Spleen (tissue), 11 donors: ENCODE measurements at regions not wholly inside any gene's neighbourhood (a gene's known extent, or its start where the extent isn't known, plus 50 kb on each side); places are given as distances from the start of the nearest gene placed in this dataset.

Experiments
- DNase-seq: peaks from one replicate; pipeline ENCODE4 v3.0.0-alpha.2; 2020
- H3K27ac ChIP-seq, 8 donors: fragments of 200-600 bp; sonication (generic) in 7 of 8; 1 replicate in 4 of 8; 2 replicates in 4 of 8; pipeline versions ENCODE4 v1.5.0 to v1.8.0; 2016 to 2021; ENCODE audit warnings: inconsistent platforms in 4 of 8, mild to moderate bottlenecking in 4 of 8, moderate library complexity in 1 of 8
- H3K27me3 ChIP-seq, 7 donors: fragments of 200-600 bp; sonication (generic) in 6 of 7; replicated peaks in 1 of 7; 1 replicate in 4 of 7; 2 replicates in 3 of 7; pipeline versions ENCODE4 v1.5.0 to v1.8.0; 2016 to 2021; ENCODE audit warnings: inconsistent platforms in 3 of 7, mild to moderate bottlenecking in 1 of 7
- H3K36me3 ChIP-seq, 6 donors: fragments of 200-600 bp; sonication (generic) in 5 of 6; 1 replicate in 4 of 6; 2 replicates in 2 of 6; pipeline versions ENCODE4 v1.5.0 to v1.8.0; 2016 to 2021; ENCODE audit warnings: inconsistent platforms in 2 of 6
- H3K4me1 ChIP-seq, 6 donors: fragments of 200-600 bp; sonication (generic) in 5 of 6; 1 replicate in 3 of 6; 2 replicates in 3 of 6; pipeline versions ENCODE4 v1.5.0 to v1.8.0; 2016 to 2021; ENCODE audit warnings: inconsistent platforms in 3 of 6
- H3K4me3 ChIP-seq, 8 donors: fragments of 200-600 bp; sonication (generic) in 7 of 8; 1 replicate in 4 of 8; 2 replicates in 4 of 8; pipeline versions ENCODE4 v1.5.0 to v1.8.0; 2016 to 2021; ENCODE audit warnings: inconsistent platforms in 4 of 8, mild to moderate bottlenecking in 4 of 8, moderate library complexity in 2 of 8
- H3K9me3 ChIP-seq, 8 donors: fragments of 200-600 bp; sonication (generic) in 7 of 8; 1 replicate in 4 of 8; 2 replicates in 4 of 8; pipeline versions ENCODE4 v1.5.0 to v1.8.0; 2016 to 2021; ENCODE audit warnings: inconsistent platforms in 4 of 8
- CTCF ChIP-seq, 11 experiments: fragments of 200-600 bp in 7 of 11; fragments of 450-650 bp in 4 of 11; sonication (generic) in 4 of 11; IDR thresholded peaks in 8 of 11; conservative IDR thresholded peaks in 3 of 11; 1 replicate in 7 of 11; 2 replicates in 4 of 11; pipeline versions ENCODE4 v1.4.0 to v1.8.0; 2016 to 2021; ENCODE audit warnings: antibody characterized with exemption in 11 of 11, inconsistent platforms in 4 of 11, mild to moderate bottlenecking in 1 of 11
- POLR2A ChIP-seq, 3 donors: fragments of 450-650 bp; IDR thresholded peaks; one replicate each; pipeline ENCODE4 v1.5.1; 2017; ENCODE audit warnings: antibody characterized with exemption in 3 of 3, mild to moderate bottlenecking in 1 of 3
- POLR2AphosphoS5 ChIP-seq, 3 donors: sonication (generic); formaldehyde crosslinking; IDR thresholded peaks; one replicate each; pipeline ENCODE4 v1.5.1; 2017; ENCODE audit warnings: antibody characterized with exemption in 3 of 3
- WGBS, 5 donors: extraction: QIAGEN DNeasy Blood & Tissue Kit in 3 of 5; methylation state at CpG; one replicate each; pipeline versions ENCODE4 v1.1.5 to v1.1.7; 2013 to 2018; 5-methylcytosine and 5-hydroxymethylcytosine counted together
- intact Hi-C: fragments of 100-400 bp; cut with DNase I; formaldehyde crosslinking; loops from one replicate; pipeline ENCODE4 v1.15.0; 2023; ENCODE audit warnings: low total_unique reads
- donor health status: healthy with polysubstance abuse.
- donor health status: DM: no; HTN: no; CAD: no; lungs with moderate emphysema.
- donor health status: DM: no; HTN: no; CAD: no.
- donor health status: Bipolar disorder and iron deficiency.
- donor health status: healthy.
- donor health status: DM: no; HTN: no; CAD: no.
- donor health status: DM: yes; HTN: yes; CAD: no.

DNA sequence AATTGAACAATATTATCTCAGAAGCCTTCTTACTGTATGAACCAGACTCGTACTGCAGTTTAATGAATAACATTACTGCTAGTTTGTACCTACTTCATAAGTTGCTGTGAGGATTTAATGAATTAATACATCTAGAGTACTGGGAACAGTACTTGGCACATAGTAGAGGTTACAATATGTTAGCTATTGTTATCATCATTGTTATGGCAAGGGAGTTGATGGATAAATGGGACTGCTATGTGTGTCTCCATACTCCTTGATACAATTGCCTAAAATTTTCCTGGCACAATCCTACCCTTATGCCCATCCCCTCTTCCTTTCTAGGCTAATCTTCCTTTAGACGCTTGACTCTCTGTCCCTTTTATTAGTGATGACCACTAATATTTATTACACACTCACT is 473.6 kb downstream of the MCTP2 start:
- Histone ChIP-seq H3K27ac (no peak overlapping the region), H3K36me3 (no peaks in the 10 kb centered on the region), H3K27me3 (peaks cover 0 to 7% (median 0%) of the 10 kb centered on the region in 7 donors), H3K9me3 (no peaks in the 10 kb centered on the region), H3K4me3 (no peak overlapping the region), H3K4me1 (no peaks in the 10 kb centered on the region)
- TF ChIP-seq POLR2A (IDR thresholded peaks at IDR 0.05) (no peak), CTCF (IDR thresholded peaks at IDR 0.05 in 8 of 11, conservative IDR thresholded peaks at IDR 0.05 in 3 of 11) (no peak), POLR2AphosphoS5 (IDR thresholded peaks at IDR 0.05) (no peak)
- DNase-seq, result no peak
- intact Hi-C loops, result no loop called here
- 84 to 93% (median 93%) methylated on average over 2 of the region's 2 CpGs for WGBS, 5 donors

DNA sequence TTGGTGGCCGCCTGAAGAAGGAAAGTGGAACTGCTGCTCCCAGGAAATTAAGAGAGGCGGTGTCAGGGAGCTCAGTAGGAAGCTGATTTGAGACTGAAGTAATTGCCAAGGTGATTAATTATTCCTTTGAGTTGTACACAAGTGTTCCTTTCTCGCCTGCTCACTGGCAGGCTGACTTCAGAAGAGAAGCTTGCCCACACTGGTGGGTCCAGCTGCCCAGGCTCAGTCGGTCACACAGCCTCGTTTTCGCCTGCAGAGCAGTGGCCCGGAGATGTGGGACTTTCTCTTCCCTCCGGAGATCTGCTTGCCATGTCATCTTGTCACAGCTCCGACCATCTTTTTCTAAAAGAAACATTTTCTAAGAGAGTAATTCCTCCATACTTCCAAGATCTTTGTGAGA is 478.0 kb downstream of the MCTP2 start:
- no peak for TF ChIP-seq POLR2AphosphoS5 (IDR thresholded peaks at IDR 0.05)
- no peak for TF ChIP-seq POLR2A (IDR thresholded peaks at IDR 0.05)
- no peak for TF ChIP-seq CTCF (IDR thresholded peaks at IDR 0.05 in 8 of 11, conservative IDR thresholded peaks at IDR 0.05 in 3 of 11)
- Histone ChIP-seq H3K36me3 (no peaks in the 10 kb centered on the region), H3K27ac (no peak overlapping the region), H3K4me3 (no peak overlapping the region), H3K9me3 (no peaks in the 10 kb centered on the region), H3K4me1 (no peaks in the 10 kb centered on the region), H3K27me3 (peaks cover 0 to 6% (median 0%) of the 10 kb centered on the region in 7 donors)
- DNase-seq, result no peak
- intact Hi-C loops, result no loop called here
- WGBS, 5 donors, result 88 to 91% (median 91%) methylated on average over 9 of the region's 9 CpGs

GRCh38 chr15:94722024-94722636 is 490.8 kb downstream of the MCTP2 start:
- WGBS, 5 donors, result 76 to 89% (median 86%) methylated on average over 2 of the region's 2 CpGs
- H3K27me3 ChIP-seq, result no peaks in the 10 kb centered on the region
- H3K9me3 ChIP-seq, result no peaks in the 10 kb centered on the region
- no peaks in the 10 kb centered on the region for H3K36me3 ChIP-seq
- H3K27ac ChIP-seq, result no peak overlapping the region
- H3K4me3 ChIP-seq, result no peak overlapping the region
- no peaks in the 10 kb centered on the region for H3K4me1 ChIP-seq
- DNase-seq, result no peak
- intact Hi-C loops, result no loop called here
- no peak for TF ChIP-seq POLR2A (IDR thresholded peaks at IDR 0.05)
- TF ChIP-seq POLR2AphosphoS5 (IDR thresholded peaks at IDR 0.05), result no peak
- TF ChIP-seq CTCF (IDR thresholded peaks at IDR 0.05 in 8 of 11, conservative IDR thresholded peaks at IDR 0.05 in 3 of 11), result no peak

GRCh38 chr15:94723801-94724200 is 492.4 kb downstream of the MCTP2 start:
- DNase-seq, result no peak
- WGBS, 5 donors, result 51 to 84% (median 67%) methylated on average over 2 of the region's 2 CpGs
- Histone ChIP-seq H3K4me1 (no peaks in the 10 kb centered on the region), H3K27me3 (no peaks in the 10 kb centered on the region), H3K9me3 (no peaks in the 10 kb centered on the region), H3K27ac (no peak overlapping the region), H3K36me3 (no peaks in the 10 kb centered on the region), H3K4me3 (no peak overlapping the region)
- TF ChIP-seq CTCF (IDR thresholded peaks at IDR 0.05 in 8 of 11, conservative IDR thresholded peaks at IDR 0.05 in 3 of 11) (no peak), POLR2AphosphoS5 (IDR thresholded peaks at IDR 0.05) (no peak), POLR2A (IDR thresholded peaks at IDR 0.05) (no peak)
- intact Hi-C loops, result no loop called here
